CD4-positive, alpha-beta memory T cell (primary cell): ENCODE measurements at regions not wholly inside any gene's neighbourhood (a gene's known extent, or its start where the extent isn't known, plus 50 kb on each side); places are given as distances from the start of the nearest gene placed in this dataset.

ENCODE experiments used
- CTCF ChIA-PET: fragments of 350-600 bp; sonication (Branson Sonifier 250); formaldehyde crosslinking; loops from one replicate; lab custom pipeline; 2021; ENCODE audit warnings: inconsistent platforms; ENCODE audit not compliant: partially characterized antibody; lab: Charles Lee
- POLR2A ChIA-PET: fragments of 350-600 bp; sonication (Branson Sonifier 250); formaldehyde crosslinking; loops from one replicate; lab custom pipeline; 2021; ENCODE audit not compliant: partially characterized antibody; lab: Charles Lee
- DNase-seq, 5 donors: peaks; one replicate each; pipeline versions ENCODE4 v3.0.0 to v3.0.0-alpha.2; 2020 to 2022; ENCODE audit warnings: mixed read lengths in 1 of 5
- H3K27ac ChIP-seq: one replicate; pipeline ENCODE4 v1.7.0; 2013; ENCODE audit warnings: low read depth, low read length
- H3K27me3 ChIP-seq: 2 replicates; pipeline ENCODE4 v1.7.0; 2013; ENCODE audit warnings: mild to moderate bottlenecking, low read length, moderate library complexity; ENCODE audit not compliant: insufficient read depth
- H3K36me3 ChIP-seq: 2 replicates; pipeline ENCODE4 v1.7.0; 2013; ENCODE audit warnings: mild to moderate bottlenecking, low read length, moderate library complexity; ENCODE audit not compliant: insufficient read depth
- H3K4me1 ChIP-seq: 2 replicates; pipeline ENCODE4 v1.7.0; 2013; ENCODE audit warnings: mild to moderate bottlenecking, low read length, moderate library complexity; ENCODE audit not compliant: insufficient read depth
- H3K4me3 ChIP-seq, 2 donors: one replicate each; pipeline ENCODE4 v1.7.0; 2013; ENCODE audit warnings: low read length in 2 of 2, mild to moderate bottlenecking in 1 of 2
- H3K9me3 ChIP-seq, 2 donors: one replicate each; pipeline ENCODE4 v1.7.0; 2013; ENCODE audit warnings: low read length in 2 of 2, control low read depth in 1 of 2; ENCODE audit not compliant: control insufficient read depth in 1 of 2
- H3K27ac Mint-ChIP-seq, 7 donors: one replicate each; pipeline ENCODE4 v1.8.0; 2020 to 2021; ENCODE audit warnings: mixed read lengths in 7 of 7, mild to moderate bottlenecking in 6 of 7, inconsistent platforms in 3 of 7, moderate library complexity in 3 of 7
- H3K27me3 Mint-ChIP-seq, 2 donors: one replicate each; pipeline ENCODE4 v1.8.0; 2020 to 2021; ENCODE audit warnings: mixed read lengths in 2 of 2
- H3K36me3 Mint-ChIP-seq, 2 donors: one replicate each; pipeline ENCODE4 v1.8.0; 2020 to 2021; ENCODE audit warnings: mixed read lengths in 2 of 2, inconsistent platforms in 1 of 2, mild to moderate bottlenecking in 1 of 2
- H3K4me1 Mint-ChIP-seq, 4 donors: one replicate each; pipeline ENCODE4 v1.8.0; 2020 to 2021; ENCODE audit warnings: mixed read lengths in 4 of 4, mild to moderate bottlenecking in 1 of 4
- H3K4me3 Mint-ChIP-seq, 8 donors: one replicate each; pipeline ENCODE4 v1.8.0; 2020 to 2021; ENCODE audit warnings: mixed read lengths in 8 of 8, mild to moderate bottlenecking in 7 of 8, moderate library complexity in 6 of 8, inconsistent platforms in 3 of 8
- H3K9me3 Mint-ChIP-seq, 8 donors: one replicate each; pipeline ENCODE4 v1.8.0; 2020 to 2021; ENCODE audit warnings: mixed read lengths in 8 of 8, mild to moderate bottlenecking in 5 of 8, inconsistent platforms in 3 of 8, moderate library complexity in 1 of 8
- intact Hi-C: fragments of 100-400 bp; cut with micrococcal nuclease; formaldehyde crosslinking; loops from one replicate; pipeline ENCODE4 v1.15.1; 2023

DNA sequence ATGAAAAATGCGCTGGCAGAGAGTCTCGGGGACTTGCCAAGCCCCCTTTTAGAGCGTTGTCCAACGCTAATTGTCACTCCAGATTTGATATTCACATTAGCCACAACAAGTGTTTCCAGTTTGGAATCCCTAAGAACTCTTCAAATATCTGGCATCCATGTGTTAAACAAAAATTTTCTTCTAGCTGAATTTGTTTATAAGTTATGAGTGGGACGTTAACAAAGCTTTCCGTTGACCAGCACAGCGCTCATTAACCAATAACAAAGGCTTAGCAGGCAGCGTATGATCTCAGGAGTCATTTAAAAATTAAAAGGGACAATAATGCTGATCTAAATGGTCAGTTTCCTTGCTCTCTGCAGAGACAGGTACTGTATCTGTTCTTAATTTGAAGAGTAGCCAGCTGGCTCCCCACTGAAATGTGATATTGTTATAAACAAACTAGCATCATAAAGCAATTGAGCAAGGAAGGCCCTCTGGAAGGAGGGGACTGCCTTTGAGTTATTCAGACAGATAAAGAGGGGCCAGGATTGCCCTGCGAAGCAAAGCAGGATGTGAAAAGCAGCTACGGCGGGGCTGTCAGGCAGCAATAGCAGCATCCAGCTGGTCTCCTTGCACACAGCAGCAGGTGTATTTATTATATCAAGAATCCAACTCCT is 337.2 kb upstream of the SALL3 start:
- no peaks in the 10 kb centered on the region for H3K9me3 ChIP-seq
- no peaks in the 10 kb centered on the region for H3K4me1 ChIP-seq
- Mint-ChIP-seq H3K4me3 (no peak overlapping the region), H3K9me3 (peaks cover 0 to 2% (median 0%) of the 10 kb centered on the region in 8 donors), H3K36me3 (no peaks in the 10 kb centered on the region), H3K4me1 (peaks cover 0 to 1% (median 0%) of the 10 kb centered on the region in 4 donors), H3K27ac (peak overlapping the region in 1 of 7 donors; percentile 17), H3K27me3 (peaks cover 4 to 5% of the 10 kb centered on the region in 2 donors)
- H3K36me3 ChIP-seq: no peaks in the 10 kb centered on the region
- intact Hi-C loops: no loop called here
- ChIA-PET CTCF (no interaction called here), POLR2A (no interaction called here)
- no peak for DNase-seq
- H3K27me3 ChIP-seq: no peaks in the 10 kb centered on the region
- H3K27ac ChIP-seq: no peak overlapping the region
- H3K4me3 ChIP-seq: no peak overlapping the region

DNA sequence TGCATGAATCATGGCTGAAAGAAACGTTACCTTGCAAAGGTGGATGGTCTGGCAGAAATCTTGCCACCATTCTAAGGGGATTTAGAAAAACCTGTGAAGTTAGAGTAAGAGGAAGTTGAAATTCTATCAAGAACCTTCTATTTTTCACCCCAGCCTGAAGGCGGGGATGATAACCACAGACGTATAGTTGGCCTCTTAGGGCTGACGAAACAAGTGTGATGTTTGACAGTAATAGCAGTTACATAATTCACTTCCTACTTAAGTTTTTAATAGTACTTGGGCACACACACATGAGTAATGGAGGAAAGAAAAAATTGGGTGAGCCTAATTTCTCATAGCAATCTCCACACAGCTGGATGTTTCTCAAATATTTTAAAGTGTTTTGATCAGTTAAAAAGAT is 336.6 kb upstream of the SALL3 start:
- Histone ChIP-seq H3K36me3 (no peaks in the 10 kb centered on the region), H3K4me1 (no peaks in the 10 kb centered on the region), H3K4me3 (no peak overlapping the region), H3K9me3 (no peaks in the 10 kb centered on the region), H3K27ac (no peak overlapping the region), H3K27me3 (no peaks in the 10 kb centered on the region)
- peaks cover 4 to 5% of the 10 kb centered on the region in 2 donors for H3K27me3 Mint-ChIP-seq
- peaks cover 0 to 2% (median 0%) of the 10 kb centered on the region in 8 donors for H3K9me3 Mint-ChIP-seq
- H3K4me1 Mint-ChIP-seq: peaks cover 0 to 1% (median 0%) of the 10 kb centered on the region in 4 donors
- no peaks in the 10 kb centered on the region for H3K36me3 Mint-ChIP-seq
- peak in 1 of 5 donors; percentile 3 for DNase-seq
- no peak overlapping the region for H3K4me3 Mint-ChIP-seq
- ChIA-PET CTCF (no interaction called here), POLR2A (no interaction called here)
- intact Hi-C loops: no loop called here
- no peak overlapping the region for H3K27ac Mint-ChIP-seq

GRCh38 chr18:78643981-78644380 is 335.6 kb upstream of the SALL3 start:
- H3K27me3 Mint-ChIP-seq: peaks cover 4 to 5% of the 10 kb centered on the region in 2 donors
- ChIA-PET CTCF (no interaction called here), POLR2A (no interaction called here)

GRCh38 chr18:78645216-78645615 is 334.4 kb upstream of the SALL3 start:
- no peak for DNase-seq
- no peak overlapping the region for H3K4me3 Mint-ChIP-seq
- no peak overlapping the region for H3K27ac Mint-ChIP-seq
- Histone ChIP-seq H3K4me1 (no peaks in the 10 kb centered on the region), H3K4me3 (no peak overlapping the region), H3K27me3 (no peaks in the 10 kb centered on the region), H3K36me3 (no peaks in the 10 kb centered on the region), H3K9me3 (no peaks in the 10 kb centered on the region), H3K27ac (no peak overlapping the region)
- H3K9me3 Mint-ChIP-seq: peaks cover 0 to 4% (median under 1%) of the 10 kb centered on the region in 8 donors
- H3K27me3 Mint-ChIP-seq: peaks cover 4 to 5% of the 10 kb centered on the region in 2 donors
- ChIA-PET CTCF (no interaction called here), POLR2A (no interaction called here)
- no peaks in the 10 kb centered on the region for H3K36me3 Mint-ChIP-seq
- intact Hi-C loops: no loop called here
- peaks cover 0 to 1% (median 0%) of the 10 kb centered on the region in 4 donors for H3K4me1 Mint-ChIP-seq

More at GRCh38 chr18:78643981-78644380, 335.6 kb upstream of the SALL3 start:
- H3K36me3 Mint-ChIP-seq: no peaks in the 10 kb centered on the region
- no peak overlapping the region for H3K4me3 Mint-ChIP-seq
- no peaks in the 10 kb centered on the region for H3K36me3 ChIP-seq
- no peaks in the 10 kb centered on the region for H3K27me3 ChIP-seq
- intact Hi-C loops: no loop called here
- no peak overlapping the region for H3K27ac ChIP-seq
- peaks cover 0 to 4% (median 0%) of the 10 kb centered on the region in 8 donors for H3K9me3 Mint-ChIP-seq
- H3K9me3 ChIP-seq: no peaks in the 10 kb centered on the region
- no peaks in the 10 kb centered on the region for H3K4me1 ChIP-seq
- peaks cover 0 to 1% (median 0%) of the 10 kb centered on the region in 4 donors for H3K4me1 Mint-ChIP-seq
- no peak for DNase-seq
- H3K27ac Mint-ChIP-seq: no peak overlapping the region
- H3K4me3 ChIP-seq: no peak overlapping the region

GRCh38 chr18:78647018-78647417 is 332.6 kb upstream of the SALL3 start:
- H3K27me3 ChIP-seq: no peaks in the 10 kb centered on the region
- Mint-ChIP-seq H3K27me3 (peaks cover 2 to 3% of the 10 kb centered on the region in 2 donors), H3K9me3 (peaks cover 0 to 16% (median 5%) of the 10 kb centered on the region in 8 donors), H3K4me3 (no peak overlapping the region), H3K27ac (peak overlapping the region in 2 of 7 donors; percentile 17 to 23), H3K4me1 (no peaks in the 10 kb centered on the region), H3K36me3 (no peaks in the 10 kb centered on the region)
- no peak for DNase-seq
- POLR2A ChIA-PET: no interaction called here
- no peaks in the 10 kb centered on the region for H3K9me3 ChIP-seq
- no peak overlapping the region for H3K4me3 ChIP-seq
- no peaks in the 10 kb centered on the region for H3K36me3 ChIP-seq
- intact Hi-C loops: no loop called here
- H3K27ac ChIP-seq: no peak overlapping the region
- no peaks in the 10 kb centered on the region for H3K4me1 ChIP-seq
- CTCF ChIA-PET: no interaction called here

GRCh38 chr18:78649421-78649820 is 330.2 kb upstream of the SALL3 start:
- Histone ChIP-seq H3K27me3 (no peaks in the 10 kb centered on the region), H3K4me3 (no peak overlapping the region), H3K4me1 (no peaks in the 10 kb centered on the region), H3K9me3 (no peaks in the 10 kb centered on the region), H3K27ac (no peak overlapping the region), H3K36me3 (no peaks in the 10 kb centered on the region)
- no peak overlapping the region for H3K4me3 Mint-ChIP-seq
- ChIA-PET POLR2A (no interaction called here), CTCF (no interaction called here)
- intact Hi-C loops: no loop called here
- H3K27ac Mint-ChIP-seq: no peak overlapping the region
- H3K36me3 Mint-ChIP-seq: peaks cover 0 to 1% of the 10 kb centered on the region in 2 donors
- H3K27me3 Mint-ChIP-seq: peaks cover 0 to 2% of the 10 kb centered on the region in 2 donors
- peaks cover 0 to 27% (median 10%) of the 10 kb centered on the region in 8 donors for H3K9me3 Mint-ChIP-seq
- no peak for DNase-seq
- no peaks in the 10 kb centered on the region for H3K4me1 Mint-ChIP-seq

GRCh38 chr18:78650926-78651325 is 328.7 kb upstream of the SALL3 start:
- H3K27ac Mint-ChIP-seq: no peak overlapping the region

More at GRCh38 chr18:78650926-78651325, 328.7 kb upstream of the SALL3 start:
- Mint-ChIP-seq H3K36me3 (peaks cover 0 to 1% of the 10 kb centered on the region in 2 donors), H3K4me1 (no peaks in the 10 kb centered on the region), H3K9me3 (peaks cover 0 to 30% (median 12%) of the 10 kb centered on the region in 8 donors), H3K27me3 (no peaks in the 10 kb centered on the region), H3K4me3 (no peak overlapping the region)
- Histone ChIP-seq H3K4me3 (no peak overlapping the region), H3K27ac (no peak overlapping the region), H3K9me3 (no peaks in the 10 kb centered on the region), H3K27me3 (no peaks in the 10 kb centered on the region), H3K36me3 (no peaks in the 10 kb centered on the region), H3K4me1 (no peaks in the 10 kb centered on the region)
- ChIA-PET CTCF (no interaction called here), POLR2A (no interaction called here)
- no peak for DNase-seq
- intact Hi-C loops: no loop called here
